ENCODE measurements at regions not wholly inside any gene's neighbourhood (a gene's known extent, or its start where the extent isn't known, plus 50 kb on each side); places are given as distances from the start of the nearest gene placed in this dataset.

DNA sequence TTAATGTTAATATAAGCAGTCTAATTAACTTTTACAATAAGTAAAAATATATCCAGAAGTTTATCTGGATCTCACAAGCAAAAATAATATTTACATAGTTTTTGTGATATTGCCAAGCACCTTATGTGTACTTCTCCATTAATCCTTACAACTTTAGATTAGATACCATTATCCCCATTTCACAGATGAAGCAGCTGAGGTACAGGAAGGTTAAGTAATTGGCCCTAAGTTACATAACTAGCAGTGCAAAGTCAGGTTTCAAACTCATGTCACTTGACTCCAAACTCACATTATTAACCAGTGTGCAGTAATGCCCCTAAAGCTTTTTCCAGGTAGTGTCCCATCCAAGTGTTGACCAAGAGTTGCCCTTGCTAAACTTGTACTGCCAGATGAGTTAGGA lies 248.6 kb upstream of the STXBP5 start:
- no peak overlapping the region for H3K4me3 ChIP-seq (ENCODE audit: low read depth, poor library complexity, severe bottlenecking)
- no peak for DNase-seq (ENCODE audit: low spot score in 2 of 2)
- TF ChIP-seq CTCF (IDR thresholded peaks at IDR 0.05) (no peak), POLR2A (IDR thresholded peaks at IDR 0.05) (no peak)
- intact Hi-C loops (cut with DNase I; ENCODE audit: low total_unique reads), result loop anchor here (5.0 kb wide), 1 partner anchor 1052 kb away; no protein-coding TSS in a partner anchor

DNA sequence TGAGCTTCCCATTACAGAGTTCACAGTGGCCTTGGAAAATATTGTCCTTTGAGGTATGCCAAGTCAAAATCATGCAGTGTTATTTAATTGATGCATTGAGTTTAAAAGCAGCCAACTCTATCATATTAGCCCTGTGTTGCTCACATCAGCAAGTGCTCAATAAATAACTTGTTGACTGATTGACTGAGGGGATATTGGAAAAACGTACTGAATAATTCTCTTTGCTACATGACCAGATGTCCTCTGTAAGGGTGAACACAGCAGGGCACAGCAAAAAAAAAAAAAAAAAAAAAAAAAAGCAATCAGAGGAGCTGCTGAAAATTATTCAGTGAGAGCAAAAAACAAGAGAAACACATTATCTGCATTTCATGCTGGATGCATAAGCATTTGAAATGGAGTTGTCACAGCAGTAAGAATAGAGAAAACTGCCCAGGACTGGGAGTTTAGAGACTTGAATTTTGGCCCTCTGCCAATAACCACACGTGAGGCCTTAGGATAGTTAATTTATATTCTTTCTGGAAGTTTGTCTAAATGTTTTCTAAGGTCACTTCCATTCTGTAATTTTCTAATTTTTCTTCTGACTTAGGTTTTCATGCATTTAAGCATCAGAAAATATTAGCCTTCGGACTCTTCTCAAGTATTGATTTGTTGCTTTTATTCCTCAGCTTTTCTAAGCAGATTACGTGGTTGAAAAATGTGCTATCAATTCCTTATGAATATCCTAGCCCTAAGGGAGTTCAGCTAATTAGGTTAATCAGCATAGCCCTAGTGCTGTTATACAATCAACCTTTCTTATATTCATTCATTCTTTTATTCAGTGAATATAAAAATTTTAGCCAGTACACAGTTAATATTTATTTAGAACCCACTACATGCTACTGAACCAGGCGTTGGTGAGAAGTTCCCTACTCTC lies 246.8 kb upstream of the STXBP5 start:
- DNase-seq (ENCODE audit: low spot score in 2 of 2), result no peak
- TF ChIP-seq POLR2A (IDR thresholded peaks at IDR 0.05), result no peak
- TF ChIP-seq CTCF (IDR thresholded peaks at IDR 0.05), result no peak
- 63 to 66% methylated on average over 5 of the region's 5 CpGs for WGBS, 2 donors
- intact Hi-C loops (cut with DNase I; ENCODE audit: low total_unique reads), result loop anchor here (5.0 kb wide), 1 partner anchor 1050 kb away; no protein-coding TSS in a partner anchor
- no peak overlapping the region for H3K4me3 ChIP-seq (ENCODE audit: low read depth, poor library complexity, severe bottlenecking)

GRCh38 chr6:146961831-146962230 lies 242.4 kb upstream of the STXBP5 start:
- WGBS, 2 donors, result 39 to 48% methylated on average over 1 of the region's 1 CpG
- TF ChIP-seq CTCF (IDR thresholded peaks at IDR 0.05), result no peak
- TF ChIP-seq POLR2A (IDR thresholded peaks at IDR 0.05), result no peak
- DNase-seq (ENCODE audit: low spot score in 2 of 2), result no peak
- no peak overlapping the region for H3K4me3 ChIP-seq (ENCODE audit: low read depth, poor library complexity, severe bottlenecking)
- intact Hi-C loops (cut with DNase I; ENCODE audit: low total_unique reads), result no loop called here

DNA sequence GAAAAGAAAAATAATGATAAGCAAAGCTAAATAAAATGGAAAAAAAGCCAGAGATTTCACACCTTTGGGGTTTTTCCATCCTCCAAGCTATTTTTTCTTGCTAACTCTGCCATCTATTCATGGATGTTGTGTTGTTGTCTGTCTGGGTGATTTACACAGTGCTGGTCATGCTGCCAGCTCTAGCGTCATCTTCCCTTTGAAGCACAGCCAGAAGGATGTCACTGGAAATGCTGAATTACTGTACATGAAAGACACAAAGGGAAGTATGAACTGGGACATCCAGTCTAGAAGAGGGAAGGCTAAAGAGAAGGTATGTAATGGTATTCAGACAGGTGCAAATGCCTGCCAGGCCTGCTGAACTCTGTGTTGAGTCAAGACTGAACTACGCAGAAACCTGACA lies 241.9 kb upstream of the STXBP5 start:
- WGBS, 2 donors, result 35 to 45% methylated on average over 2 of the region's 2 CpGs
- DNase-seq (ENCODE audit: low spot score in 2 of 2), result peak; percentile 29 to 86
- intact Hi-C loops (cut with DNase I; ENCODE audit: low total_unique reads), result no loop called here

GRCh38 chr6:146965110-146965689 lies 239.0 kb upstream of the STXBP5 start:
- intact Hi-C loops (cut with DNase I; ENCODE audit: low total_unique reads), result no loop called here
- no peak overlapping the region for H3K4me3 ChIP-seq (ENCODE audit: low read depth, poor library complexity, severe bottlenecking)
- no peak for TF ChIP-seq CTCF (IDR thresholded peaks at IDR 0.05)
- no peak for TF ChIP-seq POLR2A (IDR thresholded peaks at IDR 0.05)
- WGBS, 2 donors, result 94 to 95% methylated on average over 1 of the region's 1 CpG
- DNase-seq (ENCODE audit: low spot score in 2 of 2), result no peak

More for the DNA sequence above, 241.9 kb upstream of the STXBP5 start:
- no peak overlapping the region for H3K4me3 ChIP-seq (ENCODE audit: low read depth, poor library complexity, severe bottlenecking)
- TF ChIP-seq CTCF (IDR thresholded peaks at IDR 0.05) (no peak), POLR2A (IDR thresholded peaks at IDR 0.05) (no peak)
